ENCODE measurements at regions not wholly inside any gene's neighbourhood (a gene's known extent, or its start where the extent isn't known, plus 50 kb on each side); places are given as distances from the start of the nearest gene placed in this dataset.

- Histone ChIP-seq H3K4me3 (no peak overlapping the region), H3K9me3 (peaks cover 0 to 5% (median 0%) of the 10 kb centered on the region in 11 donors), H3K27ac (no peak overlapping the region), H3K27me3 (no peaks in the 10 kb centered on the region), H3K36me3 (no peaks in the 10 kb centered on the region), H3K4me1 (no peaks in the 10 kb centered on the region)
- TF ChIP-seq CTCF (IDR thresholded peaks at IDR 0.05) = no peak
- DNase-seq (no peak), ATAC-seq (no peak)
- WGBS, 2 donors = 25 to 29% methylated on average over 6 of the region's 6 CpGs
- intact Hi-C loops (cut with DNase I) = no loop called here
Observed at GRCh38 chr9:23229890-23230317, 596.1 kb downstream of the ELAVL2 start.

- ATAC-seq (no peak), DNase-seq (no peak)
- H3K4me3 ChIP-seq = no peak overlapping the region
- TF ChIP-seq CTCF (IDR thresholded peaks at IDR 0.05) = no peak
- no peaks in the 10 kb centered on the region for H3K4me1 ChIP-seq
- H3K27me3 ChIP-seq = no peaks in the 10 kb centered on the region
- intact Hi-C loops (cut with DNase I) = no loop called here
- no peaks in the 10 kb centered on the region for H3K9me3 ChIP-seq
- WGBS, 2 donors = 53 to 56% methylated on average over 2 of the region's 2 CpGs
- no peaks in the 10 kb centered on the region for H3K36me3 ChIP-seq
- H3K27ac ChIP-seq = no peak overlapping the region
Observed at GRCh38 chr9:23232831-23233230, 593.2 kb downstream of the ELAVL2 start.

- intact Hi-C loops (cut with DNase I) = no loop called here
- Histone ChIP-seq H3K9me3 (peaks cover 0 to 25% (median 5%) of the 10 kb centered on the region in 11 donors), H3K36me3 (no peaks in the 10 kb centered on the region), H3K4me1 (no peaks in the 10 kb centered on the region), H3K27me3 (no peaks in the 10 kb centered on the region), H3K4me3 (no peak overlapping the region), H3K27ac (no peak overlapping the region)
- WGBS, 2 donors = 78 to 83% methylated on average over 1 of the region's 1 CpG
- DNase-seq = no peak
- no peak for TF ChIP-seq CTCF (IDR thresholded peaks at IDR 0.05)
- no peak for ATAC-seq
Observed at GRCh38 chr9:23243523-23243922, 582.5 kb downstream of the ELAVL2 start.

GRCh38 chr9:23245067-23245466, 581.0 kb downstream of the ELAVL2 start:
- Histone ChIP-seq H3K36me3 (no peaks in the 10 kb centered on the region), H3K4me1 (no peaks in the 10 kb centered on the region), H3K27ac (no peak overlapping the region), H3K9me3 (peaks cover 0 to 18% (median 0%) of the 10 kb centered on the region in 11 donors), H3K4me3 (no peak overlapping the region), H3K27me3 (no peaks in the 10 kb centered on the region)
- TF ChIP-seq CTCF (IDR thresholded peaks at IDR 0.05) = no peak
- ATAC-seq (no peak), DNase-seq (no peak)
- intact Hi-C loops (cut with DNase I) = no loop called here

Data from heart right ventricle (tissue), 16 donors.